HEK293T (cell line): ENCODE measurements at regions not wholly inside any gene's neighbourhood (a gene's known extent, or its start where the extent isn't known, plus 50 kb on each side); places are given as distances from the start of the nearest gene placed in this dataset.

ENCODE experiments used
- ARNT ChIP-seq: fragments of 450-650 bp; IDR thresholded peaks from 2 replicates; pipeline ENCODE4 v1.6.1; 2017; ENCODE audit warnings: mild to moderate bottlenecking
- BHLHE40 ChIP-seq: fragments of 450-650 bp; IDR thresholded peaks from 2 replicates; pipeline ENCODE4 v1.6.1; 2016; ENCODE audit warnings: mild to moderate bottlenecking, moderate library complexity, borderline replicate concordance
- ELF4 ChIP-seq: fragments of 450-650 bp; IDR thresholded peaks from 2 replicates; pipeline ENCODE4 v1.6.1; 2017; ENCODE audit warnings: antibody characterized with exemption
- FOXA1 ChIP-seq: fragments of 450-650 bp; IDR thresholded peaks from 2 replicates; pipeline ENCODE4 v1.6.1; 2016; ENCODE audit warnings: mild to moderate bottlenecking
- FOXK2 ChIP-seq: fragments of 450-650 bp; IDR thresholded peaks from 2 replicates; pipeline ENCODE4 v1.6.1; 2016; ENCODE audit warnings: mild to moderate bottlenecking
- FOXM1 ChIP-seq: fragments of 450-650 bp; IDR thresholded peaks from 2 replicates; pipeline ENCODE4 v1.6.1; 2017; ENCODE audit warnings: mild to moderate bottlenecking, borderline replicate concordance
- SP1 ChIP-seq: fragments of 450-650 bp; IDR thresholded peaks from 2 replicates; pipeline ENCODE4 v1.6.1; 2017
- TARDBP ChIP-seq: fragments of 450-650 bp; IDR thresholded peaks from 2 replicates; pipeline ENCODE4 v1.6.1; 2016

- TF ChIP-seq BHLHE40 (no peak), ARNT (no peak), FOXM1 (no peak), SP1 (no peak), ELF4 (no peak), FOXK2 (no peak), FOXA1 (no peak), TARDBP (no peak)
Measured at GRCh38 chr14:106513302-106513701, 986.9 kb downstream of the TMEM121 start.
